IPS-18a (cell line): ENCODE measurements at regions not wholly inside any gene's neighbourhood (a gene's known extent, or its start where the extent isn't known, plus 50 kb on each side); places are given as distances from the start of the nearest gene placed in this dataset.
"Not testable (repeated sequence)": the region's sequence is repeated elsewhere in the genome, so short reads cannot be mapped to it uniquely, and the experiment has no call there.

Experiments used
- H3K27ac ChIP-seq: one replicate; pipeline ENCODE4 v1.5.1; 2013; ENCODE audit warnings: low read length
- H3K27me3 ChIP-seq: one replicate; pipeline ENCODE4 v1.6.1; 2013; ENCODE audit warnings: mild to moderate bottlenecking, low read length; ENCODE audit not compliant: control insufficient read depth, insufficient read depth
- H3K36me3 ChIP-seq: one replicate; pipeline ENCODE4 v1.6.1; 2013; ENCODE audit warnings: low read depth, low read length; ENCODE audit not compliant: control insufficient read depth
- H3K4me1 ChIP-seq: one replicate; pipeline ENCODE4 v1.6.1; 2013; ENCODE audit warnings: low read depth, low read length; ENCODE audit not compliant: control insufficient read depth
- H3K4me3 ChIP-seq: one replicate; pipeline ENCODE4 v1.5.1; 2013; ENCODE audit warnings: low read length
- H3K9ac ChIP-seq: one replicate; pipeline ENCODE4 v1.6.1; 2013; ENCODE audit warnings: mild to moderate bottlenecking, low read length, moderate library complexity
- H3K9me3 ChIP-seq: one replicate; pipeline ENCODE4 v1.6.1; 2013; ENCODE audit warnings: low read depth, low read length; ENCODE audit not compliant: control insufficient read depth

DNA sequence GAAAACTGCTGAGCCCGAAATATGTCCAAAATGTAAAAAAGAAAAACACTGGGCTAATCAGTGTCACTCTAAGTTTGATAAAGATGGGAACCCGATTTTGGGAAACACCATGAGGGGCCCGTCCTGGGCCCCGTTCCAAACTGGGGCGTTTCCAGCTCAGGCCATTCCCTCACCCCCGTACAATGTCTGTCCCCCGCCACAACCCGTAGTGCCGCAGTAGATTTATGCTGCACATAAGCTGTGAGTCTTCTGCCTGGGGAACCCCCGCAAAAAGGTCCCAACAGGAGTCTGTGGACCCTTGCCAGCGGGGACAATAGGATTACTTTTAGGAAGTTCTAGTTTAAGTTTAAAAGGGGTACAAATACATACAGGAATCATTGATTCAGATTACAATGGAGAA is 275.5 kb downstream of the C7orf25 start:
- not testable (repeated sequence) for H3K27ac ChIP-seq, H3K9me3 ChIP-seq, H3K36me3 ChIP-seq, H3K9ac ChIP-seq, H3K27me3 ChIP-seq, H3K4me1 ChIP-seq, H3K4me3 ChIP-seq

DNA sequence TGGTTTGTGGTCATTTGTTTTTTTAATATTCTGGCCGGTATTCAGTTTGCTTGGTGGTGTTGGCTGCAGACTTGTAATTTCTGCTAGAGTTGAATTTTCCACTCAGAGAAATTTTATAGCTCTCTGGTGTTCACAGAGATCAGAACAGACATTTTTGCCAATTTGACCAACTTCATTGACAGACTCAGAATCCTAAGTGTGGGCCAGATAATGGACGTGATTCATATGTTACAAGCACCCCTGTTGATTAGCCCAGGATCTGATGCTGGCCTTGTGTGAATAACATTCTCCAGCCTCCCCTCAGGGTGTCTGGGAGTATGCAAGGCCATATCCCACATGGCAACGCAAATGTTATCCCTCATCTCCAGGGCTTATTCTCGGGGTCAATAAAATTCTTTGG is 283.8 kb downstream of the C7orf25 start:
- Histone ChIP-seq H3K9me3 (no peaks in the 10 kb centered on the region), H3K36me3 (no peaks in the 10 kb centered on the region), H3K27ac (no peak overlapping the region), H3K9ac (no peak overlapping the region), H3K27me3 (no peaks in the 10 kb centered on the region), H3K4me3 (no peak overlapping the region), H3K4me1 (no peaks in the 10 kb centered on the region)

DNA sequence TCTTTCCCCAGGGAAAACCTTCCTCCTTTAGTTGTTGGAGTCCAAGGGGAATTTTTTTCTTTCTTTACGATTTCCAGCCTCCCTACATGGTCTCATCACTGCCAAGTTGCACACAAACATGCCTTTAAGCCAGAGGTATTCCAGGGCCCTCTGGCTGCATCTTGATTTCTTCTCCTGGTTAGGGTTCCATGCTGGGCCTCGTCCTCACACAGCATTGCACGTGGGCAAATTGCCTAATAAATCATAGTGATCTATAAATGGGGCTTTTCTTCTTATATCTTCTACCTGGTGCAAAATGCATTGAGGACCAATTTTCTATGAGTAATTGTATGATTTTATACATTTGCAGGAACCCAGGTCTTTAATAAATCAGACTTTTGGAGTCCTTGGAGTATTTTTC is 284.2 kb downstream of the C7orf25 start:
- Histone ChIP-seq H3K27me3 (no peaks in the 10 kb centered on the region), H3K9me3 (no peaks in the 10 kb centered on the region), H3K36me3 (no peaks in the 10 kb centered on the region), H3K27ac (no peak overlapping the region), H3K4me1 (no peaks in the 10 kb centered on the region), H3K9ac (no peak overlapping the region), H3K4me3 (no peak overlapping the region)

DNA sequence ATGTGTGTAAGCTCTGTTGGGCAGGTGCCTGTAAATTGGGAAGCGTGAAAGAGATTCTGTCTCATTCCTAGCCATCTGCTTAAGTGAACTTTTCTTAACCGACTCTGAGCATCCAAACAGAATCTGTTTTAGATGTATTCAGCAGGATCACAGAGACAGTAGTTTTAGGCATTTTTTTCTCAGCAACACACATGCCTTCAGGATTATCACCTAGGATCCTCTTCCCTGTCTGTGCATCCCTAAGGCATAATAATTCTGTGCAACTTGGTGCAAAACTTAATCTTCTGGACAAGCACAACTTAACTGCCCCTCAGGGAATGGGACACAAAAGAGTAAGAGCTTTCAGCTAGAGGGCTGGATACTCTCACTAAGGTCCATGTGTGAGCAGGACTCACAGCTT is 284.8 kb downstream of the C7orf25 start:
- Histone ChIP-seq H3K4me1 (no peaks in the 10 kb centered on the region), H3K36me3 (no peaks in the 10 kb centered on the region), H3K4me3 (no peak overlapping the region), H3K27me3 (no peaks in the 10 kb centered on the region), H3K27ac (no peak overlapping the region), H3K9ac (no peak overlapping the region), H3K9me3 (no peaks in the 10 kb centered on the region)

DNA sequence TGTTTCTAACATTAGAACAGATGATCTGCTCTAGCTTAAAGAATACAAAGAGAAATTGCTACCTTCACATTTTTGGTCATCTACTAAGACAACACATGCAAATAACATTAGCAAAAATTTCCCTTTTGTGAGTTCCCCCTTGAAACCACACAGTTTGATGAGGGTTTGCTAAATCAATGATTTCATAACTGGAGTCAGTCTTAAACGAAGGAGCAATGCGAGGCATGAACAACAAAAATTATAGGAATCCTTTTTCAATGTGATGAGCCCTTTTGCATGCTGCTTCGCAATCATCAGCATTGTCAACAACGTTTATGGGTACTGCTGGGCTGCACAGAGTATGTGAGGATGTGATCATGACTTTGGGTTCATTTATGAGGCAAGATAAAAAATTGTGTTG is 286.4 kb downstream of the C7orf25 start:
- Histone ChIP-seq H3K27me3 (no peaks in the 10 kb centered on the region), H3K4me3 (no peak overlapping the region), H3K9ac (no peak overlapping the region), H3K36me3 (no peaks in the 10 kb centered on the region), H3K9me3 (no peaks in the 10 kb centered on the region), H3K4me1 (no peaks in the 10 kb centered on the region), H3K27ac (no peak overlapping the region)

DNA sequence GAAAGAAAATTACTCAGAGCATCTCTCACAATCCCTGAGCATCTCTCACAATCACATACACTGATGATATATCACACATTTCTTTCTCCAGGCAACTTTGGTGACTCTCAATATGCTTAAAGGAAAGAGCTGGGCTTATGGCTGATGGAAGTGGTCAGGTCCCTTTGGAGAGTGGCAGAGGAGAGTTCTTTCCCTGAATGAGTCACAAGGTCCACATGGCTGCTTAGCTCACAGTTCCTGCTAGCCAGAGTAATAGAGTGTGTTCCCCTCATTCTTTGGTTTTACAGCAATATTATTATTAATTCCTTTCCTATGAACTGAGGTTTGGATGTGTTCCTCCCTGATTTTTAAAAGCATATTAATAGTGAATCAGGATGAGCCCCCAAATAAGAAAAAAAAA is 287.4 kb downstream of the C7orf25 start:
- H3K4me1 ChIP-seq: no peaks in the 10 kb centered on the region
- no peak overlapping the region for H3K4me3 ChIP-seq
- no peak overlapping the region for H3K27ac ChIP-seq
- no peaks in the 10 kb centered on the region for H3K36me3 ChIP-seq
- H3K27me3 ChIP-seq: no peaks in the 10 kb centered on the region
- no peak overlapping the region for H3K9ac ChIP-seq
- H3K9me3 ChIP-seq: no peaks in the 10 kb centered on the region

DNA sequence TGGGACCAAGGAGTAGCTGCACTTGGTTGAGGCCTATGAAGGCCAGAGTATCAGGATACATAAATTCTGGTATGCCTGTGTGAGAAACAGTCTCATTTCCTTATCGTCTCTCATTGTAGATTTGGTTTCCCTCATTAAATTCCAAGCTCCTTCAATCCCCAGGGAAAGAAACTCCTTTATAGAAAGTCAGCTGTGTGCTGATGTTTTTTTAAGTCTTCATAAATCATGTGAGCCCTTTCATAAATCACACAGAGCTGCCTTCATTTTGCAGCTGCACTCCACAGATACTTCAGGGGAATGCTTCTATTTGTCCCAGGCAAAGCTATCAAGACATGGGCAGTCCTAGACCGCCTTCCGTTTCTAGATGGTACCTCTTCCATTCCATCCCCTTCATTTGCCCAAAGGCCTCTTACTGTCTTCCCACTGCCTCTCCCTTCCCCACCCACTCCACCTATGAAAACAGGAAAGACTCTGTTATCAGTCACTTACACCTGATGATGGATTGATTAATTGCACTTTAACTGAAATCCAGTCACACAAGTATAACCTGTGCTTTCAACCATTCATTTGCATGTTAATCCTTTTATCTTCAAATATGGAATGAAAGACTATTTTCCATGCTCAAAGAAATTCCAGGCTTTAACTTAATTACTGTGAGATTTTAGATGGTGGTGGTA is 290.2 kb downstream of the C7orf25 start:
- H3K9me3 ChIP-seq: no peaks in the 10 kb centered on the region
- no peak overlapping the region for H3K9ac ChIP-seq
- peaks cover 8% of the 10 kb centered on the region for H3K4me1 ChIP-seq
- no peaks in the 10 kb centered on the region for H3K27me3 ChIP-seq
- no peak overlapping the region for H3K4me3 ChIP-seq
- no peaks in the 10 kb centered on the region for H3K36me3 ChIP-seq
- no peak overlapping the region for H3K27ac ChIP-seq

DNA sequence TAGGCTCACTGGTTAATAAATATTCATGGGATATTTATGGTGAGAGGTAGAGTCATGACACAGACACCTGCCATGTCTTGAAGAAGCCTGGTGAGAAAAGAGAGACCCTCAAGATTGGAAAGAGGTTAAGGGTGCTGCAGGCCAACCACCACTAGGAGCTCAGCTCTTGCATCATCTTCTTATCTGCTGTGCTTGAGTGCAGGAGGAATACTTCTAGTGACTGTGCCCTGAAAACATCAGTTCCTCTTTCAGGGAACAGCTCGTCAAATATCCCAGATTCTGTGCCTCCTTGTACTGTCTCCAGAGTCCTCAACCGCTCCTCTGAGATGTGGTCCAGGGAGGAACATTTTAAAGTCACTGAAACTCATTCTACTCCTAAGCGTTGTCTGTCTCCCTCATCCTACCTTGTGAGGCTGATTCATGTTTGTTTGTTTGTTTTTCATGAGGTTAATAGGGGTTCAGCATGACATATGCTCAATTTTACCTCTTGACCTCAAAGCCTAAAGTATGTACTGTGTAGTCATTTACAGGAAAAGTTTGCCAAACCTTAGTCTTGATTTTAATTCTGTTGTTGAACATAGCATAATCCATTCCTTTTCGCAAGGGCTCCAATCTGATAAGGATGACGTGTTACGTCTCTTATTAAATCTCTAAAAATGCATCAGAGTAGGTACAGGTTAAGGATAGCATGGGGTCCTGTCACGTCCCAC is 293.1 kb downstream of the C7orf25 start:
- H3K27ac ChIP-seq: no peak overlapping the region
- no peak overlapping the region for H3K4me3 ChIP-seq
- H3K9ac ChIP-seq: no peak overlapping the region
- peaks cover 8% of the 10 kb centered on the region for H3K4me1 ChIP-seq
- H3K36me3 ChIP-seq: no peaks in the 10 kb centered on the region
- no peaks in the 10 kb centered on the region for H3K27me3 ChIP-seq
- no peaks in the 10 kb centered on the region for H3K9me3 ChIP-seq

DNA sequence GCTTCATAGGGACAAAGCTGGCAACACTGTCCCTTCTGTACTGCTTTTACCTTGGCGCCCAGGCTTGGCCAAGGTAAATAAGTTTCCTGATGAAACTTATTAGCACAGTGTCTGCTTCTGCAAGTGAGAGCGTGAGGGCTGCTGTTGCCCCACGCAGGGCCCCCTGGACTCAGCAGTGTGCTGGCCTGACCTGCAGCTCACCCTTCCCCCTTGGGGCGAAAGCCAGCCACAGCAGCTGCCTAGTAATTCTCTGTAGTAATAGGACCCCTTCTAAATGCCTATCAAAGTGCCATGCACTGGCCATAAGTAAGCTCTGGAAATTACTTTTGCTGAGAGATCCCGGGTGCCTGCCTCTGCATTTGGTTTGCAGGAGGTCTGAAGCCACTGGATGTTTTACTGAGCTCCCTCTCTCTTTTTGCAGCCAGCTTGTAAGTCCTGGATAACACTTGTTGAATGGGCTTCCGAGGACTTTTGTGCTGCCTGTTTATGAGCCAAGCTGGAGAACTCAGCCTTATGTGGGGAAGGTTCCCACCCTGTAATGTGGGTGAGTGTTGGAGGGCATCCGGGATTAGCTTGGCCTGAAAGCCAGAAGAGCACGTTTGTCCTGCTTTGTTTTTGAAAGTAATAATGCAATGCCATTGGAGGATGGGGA is 293.9 kb downstream of the C7orf25 start:
- Histone ChIP-seq H3K27me3 (no peaks in the 10 kb centered on the region), H3K27ac (no peak overlapping the region), H3K4me1 (peaks cover 8% of the 10 kb centered on the region), H3K9me3 (no peaks in the 10 kb centered on the region), H3K36me3 (no peaks in the 10 kb centered on the region), H3K9ac (no peak overlapping the region), H3K4me3 (no peak overlapping the region)

DNA sequence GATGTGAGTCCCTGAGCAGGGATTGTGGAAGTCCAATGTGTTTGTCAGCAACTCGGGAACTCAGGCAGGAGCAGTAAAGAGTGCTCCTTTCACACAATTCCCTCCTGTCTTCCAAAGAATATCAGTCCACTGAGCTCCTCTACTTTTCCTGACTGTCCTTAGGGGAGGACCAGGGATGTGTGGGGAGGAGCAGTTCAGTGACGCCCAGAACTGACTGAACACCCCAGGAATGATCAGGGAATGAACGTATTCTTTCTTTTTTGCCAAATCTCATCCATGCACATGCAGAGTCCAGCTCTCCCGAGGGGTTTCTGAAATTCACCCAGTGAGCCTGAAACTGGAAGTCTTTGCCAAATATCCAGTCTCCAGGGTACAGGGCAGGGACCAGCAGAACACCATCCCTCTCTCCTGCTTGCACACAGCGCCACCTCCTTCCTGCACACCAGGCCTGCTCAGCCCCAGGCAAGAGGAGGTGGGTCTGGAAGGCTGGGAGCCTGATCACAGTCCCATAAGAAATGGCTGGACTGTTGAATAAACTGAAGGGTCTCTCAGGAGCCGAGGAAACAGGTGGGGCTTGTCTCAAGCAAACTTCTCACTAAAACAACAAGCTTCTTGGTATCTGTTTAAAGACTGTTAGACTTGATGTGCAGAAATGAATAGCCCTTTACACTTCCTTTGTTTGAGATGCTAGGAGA is 294.7 kb downstream of the C7orf25 start:
- no peak overlapping the region for H3K4me3 ChIP-seq
- peaks cover 8% of the 10 kb centered on the region for H3K4me1 ChIP-seq
- no peak overlapping the region for H3K27ac ChIP-seq
- H3K27me3 ChIP-seq: no peaks in the 10 kb centered on the region
- H3K36me3 ChIP-seq: no peaks in the 10 kb centered on the region
- H3K9ac ChIP-seq: no peak overlapping the region
- H3K9me3 ChIP-seq: no peaks in the 10 kb centered on the region

DNA sequence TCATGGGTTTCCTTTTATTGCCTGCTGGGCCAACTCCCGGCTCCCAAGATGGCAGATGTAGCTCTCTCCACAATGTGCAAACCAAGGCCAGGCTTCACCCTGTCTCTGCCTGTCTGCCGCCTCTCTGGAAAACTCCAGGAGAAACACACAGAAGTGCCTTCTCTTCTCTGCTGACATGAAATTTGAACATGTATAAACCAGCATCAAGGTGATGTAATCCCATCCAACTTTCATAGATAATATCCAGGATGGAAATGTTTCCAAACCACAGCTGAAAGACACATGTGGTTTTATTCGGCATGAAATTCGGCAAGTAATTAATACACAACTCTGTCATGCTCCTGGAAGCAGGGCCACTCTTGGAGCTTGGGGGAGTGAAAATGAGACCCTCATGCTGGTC is 297.2 kb downstream of the C7orf25 start:
- no peak overlapping the region for H3K9ac ChIP-seq
- no peaks in the 10 kb centered on the region for H3K27me3 ChIP-seq
- H3K27ac ChIP-seq: no peak overlapping the region

More for the DNA sequence above, 297.2 kb downstream of the C7orf25 start:
- H3K9me3 ChIP-seq: no peaks in the 10 kb centered on the region
- H3K4me3 ChIP-seq: no peak overlapping the region
- peaks cover 8% of the 10 kb centered on the region for H3K4me1 ChIP-seq
- no peaks in the 10 kb centered on the region for H3K36me3 ChIP-seq
